ENCODE measurements at regions not wholly inside any gene's neighbourhood (a gene's known extent, or its start where the extent isn't known, plus 50 kb on each side); places are given as distances from the start of the nearest gene placed in this dataset.
"Not testable (repeated sequence)": the region's sequence is repeated elsewhere in the genome, so short reads cannot be mapped to it uniquely, and the experiment has no call there.

- ChIA-PET POLR2A (ENCODE audit: low non-redundant PET) (no interaction called here), CTCF (no interaction called here)
- no peak for TF ChIP-seq CTCF (conservative IDR thresholded peaks at IDR 0.05; ENCODE audit: low read depth)
- no peak overlapping the region for H3K27ac ChIP-seq
- no peak for DNase-seq (ENCODE audit: low spot score)
Measured at GRCh38 chr13:31595563-31595962, 143.8 kb upstream of the RXFP2 start.

GRCh38 chr13:31598990-31599389 lies 140.3 kb upstream of the RXFP2 start:
- CTCF ChIA-PET = no interaction called here
- TF ChIP-seq CTCF (conservative IDR thresholded peaks at IDR 0.05; ENCODE audit: low read depth) = no peak
- no peak for DNase-seq (ENCODE audit: low spot score)
- POLR2A ChIA-PET (ENCODE audit: low non-redundant PET) = no interaction called here
- H3K27ac ChIP-seq = no peak overlapping the region

GRCh38 chr13:31605076-31605860 lies 134.1 kb upstream of the RXFP2 start:
- H3K27ac ChIP-seq = no peak overlapping the region
- POLR2A ChIA-PET (ENCODE audit: low non-redundant PET) = no interaction called here
- CTCF ChIA-PET = interaction anchor here (0.6 to 0.7 kb wide), 2 partner anchors 67 to 556 kb away, joined by 3 to 7 read pairs; no protein-coding TSS in a partner anchor
- no peak for TF ChIP-seq CTCF (conservative IDR thresholded peaks at IDR 0.05; ENCODE audit: low read depth)
- no peak for DNase-seq (ENCODE audit: low spot score)

- POLR2A ChIA-PET (ENCODE audit: low non-redundant PET); DNase-seq (ENCODE audit: low spot score); H3K27ac ChIP-seq: not testable (repeated sequence)
- CTCF ChIA-PET = interaction anchor here (0.6 kb wide), 1 partner anchor 69 kb away, joined by 3 read pairs; no protein-coding TSS in a partner anchor
Measured at GRCh38 chr13:31607531-31607930, 131.8 kb upstream of the RXFP2 start.

GRCh38 chr13:31608780-31609179 lies 130.5 kb upstream of the RXFP2 start:
- DNase-seq (ENCODE audit: low spot score); POLR2A ChIA-PET (ENCODE audit: low non-redundant PET); H3K27ac ChIP-seq; CTCF ChIA-PET: not testable (repeated sequence)

- ChIA-PET CTCF (no interaction called here), POLR2A (ENCODE audit: low non-redundant PET) (no interaction called here)
- TF ChIP-seq CTCF (conservative IDR thresholded peaks at IDR 0.05; ENCODE audit: low read depth) = no peak
- no peak overlapping the region for H3K27ac ChIP-seq
- no peak for DNase-seq (ENCODE audit: low spot score)
Measured at GRCh38 chr13:31610270-31610998, 128.9 kb upstream of the RXFP2 start.

- ChIA-PET CTCF (no interaction called here), POLR2A (ENCODE audit: low non-redundant PET) (no interaction called here)
- H3K27ac ChIP-seq = no peak overlapping the region
- TF ChIP-seq CTCF (conservative IDR thresholded peaks at IDR 0.05; ENCODE audit: low read depth) = no peak
- no peak for DNase-seq (ENCODE audit: low spot score)
Measured at GRCh38 chr13:31611214-31611613, 128.1 kb upstream of the RXFP2 start.

All from RWPE1 (cell line).